Kidney capillary endothelial cell (primary cell): ENCODE measurements at regions not wholly inside any gene's neighbourhood (a gene's known extent, or its start where the extent isn't known, plus 50 kb on each side); places are given as distances from the start of the nearest gene placed in this dataset.
"Not testable (repeated sequence)": the region's sequence is repeated elsewhere in the genome, so short reads cannot be mapped to it uniquely, and the experiment has no call there.

Experiments
- DNase-seq: peaks from one replicate; pipeline ENCODE4 v3.0.0-alpha.2; 2018; ENCODE audit warnings: low spot score

- DNase-seq = no peak
Observed at GRCh38 chr13:82206241-82206640, 1676.0 kb downstream of the SLITRK1 start.

- DNase-seq = no peak
Observed at GRCh38 chr13:82202398-82202797, 1679.9 kb downstream of the SLITRK1 start.

- DNase-seq = no peak
Observed at GRCh38 chr13:82196087-82196486, 1686.2 kb downstream of the SLITRK1 start.

- no peak for DNase-seq
Observed at GRCh38 chr13:82187227-82187626, 1695.0 kb downstream of the SLITRK1 start.

- no peak for DNase-seq
Observed at GRCh38 chr13:82176751-82177150, 1705.5 kb downstream of the SLITRK1 start.

- no peak for DNase-seq
Observed at GRCh38 chr13:82165396-82166174, 1716.7 kb downstream of the SLITRK1 start.

- DNase-seq = not testable (repeated sequence)
Observed at GRCh38 chr13:82164780-82165395, 1717.4 kb downstream of the SLITRK1 start.

GRCh38 chr13:82147526-82147925, 1734.7 kb downstream of the SLITRK1 start:
- DNase-seq = no peak

GRCh38 chr13:82136880-82137279, 1745.4 kb downstream of the SLITRK1 start:
- no peak for DNase-seq

GRCh38 chr13:82129281-82129680, 1753.0 kb downstream of the SLITRK1 start:
- DNase-seq = no peak

GRCh38 chr13:82118589-82118988, 1763.7 kb downstream of the SLITRK1 start:
- no peak for DNase-seq

GRCh38 chr13:82116422-82116989, 1765.8 kb downstream of the SLITRK1 start:
- DNase-seq = no peak

- DNase-seq = no peak
Observed at GRCh38 chr13:82115391-82115790, 1766.9 kb downstream of the SLITRK1 start.

- DNase-seq = no peak
Observed at GRCh38 chr13:82096256-82096655, 1755.3 kb upstream of the SPRY2 start.

- no peak for DNase-seq
Observed at GRCh38 chr13:82092312-82092711, 1751.4 kb upstream of the SPRY2 start.

GRCh38 chr13:82088781-82089180, 1747.9 kb upstream of the SPRY2 start:
- no peak for DNase-seq

GRCh38 chr13:82076496-82076895, 1735.6 kb upstream of the SPRY2 start:
- no peak for DNase-seq

- no peak for DNase-seq
Observed at GRCh38 chr13:82070416-82070815, 1729.5 kb upstream of the SPRY2 start.

GRCh38 chr13:82062772-82063171, 1721.8 kb upstream of the SPRY2 start:
- DNase-seq = peak; percentile 30

GRCh38 chr13:82058364-82058763, 1717.4 kb upstream of the SPRY2 start:
- no peak for DNase-seq

GRCh38 chr13:82045316-82045715, 1704.4 kb upstream of the SPRY2 start:
- not testable (repeated sequence) for DNase-seq

GRCh38 chr13:82036602-82037001, 1695.7 kb upstream of the SPRY2 start:
- no peak for DNase-seq

- no peak for DNase-seq
Observed at GRCh38 chr13:82011355-82011754, 1670.4 kb upstream of the SPRY2 start.
